ENCODE measurements at regions not wholly inside any gene's neighbourhood (a gene's known extent, or its start where the extent isn't known, plus 50 kb on each side); places are given as distances from the start of the nearest gene placed in this dataset.

- TF ChIP-seq POLR2A (IDR thresholded peaks at IDR 0.05), result no peak
- TF ChIP-seq, protein P1, sequence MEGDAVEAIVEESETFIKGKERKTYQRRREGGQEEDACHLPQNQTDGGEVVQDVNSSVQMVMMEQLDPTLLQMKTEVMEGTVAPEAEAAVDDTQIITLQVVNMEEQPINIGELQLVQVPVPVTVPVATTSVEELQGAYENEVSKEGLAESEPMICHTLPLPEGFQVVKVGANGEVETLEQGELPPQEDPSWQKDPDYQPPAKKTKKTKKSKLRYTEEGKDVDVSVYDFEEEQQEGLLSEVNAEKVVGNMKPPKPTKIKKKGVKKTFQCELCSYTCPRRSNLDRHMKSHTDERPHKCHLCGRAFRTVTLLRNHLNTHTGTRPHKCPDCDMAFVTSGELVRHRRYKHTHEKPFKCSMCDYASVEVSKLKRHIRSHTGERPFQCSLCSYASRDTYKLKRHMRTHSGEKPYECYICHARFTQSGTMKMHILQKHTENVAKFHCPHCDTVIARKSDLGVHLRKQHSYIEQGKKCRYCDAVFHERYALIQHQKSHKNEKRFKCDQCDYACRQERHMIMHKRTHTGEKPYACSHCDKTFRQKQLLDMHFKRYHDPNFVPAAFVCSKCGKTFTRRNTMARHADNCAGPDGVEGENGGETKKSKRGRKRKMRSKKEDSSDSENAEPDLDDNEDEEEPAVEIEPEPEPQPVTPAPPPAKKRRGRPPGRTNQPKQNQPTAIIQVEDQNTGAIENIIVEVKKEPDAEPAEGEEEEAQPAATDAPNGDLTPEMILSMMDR (IDR thresholded peaks at IDR 0.05), result no peak
Observed at GRCh38 chr3:24595796-24596195, 101.1 kb upstream of the THRB start.
